Heart left ventricle (tissue), 13 donors: ENCODE measurements at regions not wholly inside any gene's neighbourhood (a gene's known extent, or its start where the extent isn't known, plus 50 kb on each side); places are given as distances from the start of the nearest gene placed in this dataset.

Source experiments
- POLR2A ChIP-seq, 2 donors: fragments of 450-650 bp; IDR thresholded peaks; one replicate each; pipeline ENCODE4 v1.6.1; 2017; ENCODE audit warnings: antibody characterized with exemption in 2 of 2, mild to moderate bottlenecking in 2 of 2, moderate library complexity in 2 of 2
- TF ChIP-seq, protein P1 (sequence below), 12 donors: fragments of 200-600 bp; sonication (generic) in 4 of 12; IDR thresholded peaks; one replicate each; pipeline versions ENCODE4 v1.5.0 to v1.8.0; 2018 to 2022; ENCODE audit warnings: antibody characterized with exemption in 12 of 12, mild to moderate bottlenecking in 5 of 12
- donor health status: ischemic (EF 13 %, LVEDD 7.1; RV severe dilation, severe dysfunction).
- donor health status: DM: no; HTN: yes; CAD: no.
- donor health status: DM: no; HTN: no; CAD: no.
- donor health status: ischemic (EF 25% LVEDD 6.9; RV normal size, moderate dysfunction).
- donor health status: ischemic (EF 25% LVEDD 5.7; RV mildly dilated, moderate dysfunction).
- donor health status: ischemic (EF 35%, LVEDD 5.7; RV mildly dilated, moderate dysfunction).
- donor health status: nonischemic (EF 11% LVEDD 7.7; RV severe dilation, severe dysfunction).
- donor health status: DM: yes; HTN: yes; CAD: no.
- donor health status: PGD.
- donor health status: ischemic (EF 29% LVEDD 5.4; RV normal size, mild dysfunction).
- donor health status: nonischemic (EF 23%, LVEDD 6.1; RV moderate dilation, normal function).

DNA sequence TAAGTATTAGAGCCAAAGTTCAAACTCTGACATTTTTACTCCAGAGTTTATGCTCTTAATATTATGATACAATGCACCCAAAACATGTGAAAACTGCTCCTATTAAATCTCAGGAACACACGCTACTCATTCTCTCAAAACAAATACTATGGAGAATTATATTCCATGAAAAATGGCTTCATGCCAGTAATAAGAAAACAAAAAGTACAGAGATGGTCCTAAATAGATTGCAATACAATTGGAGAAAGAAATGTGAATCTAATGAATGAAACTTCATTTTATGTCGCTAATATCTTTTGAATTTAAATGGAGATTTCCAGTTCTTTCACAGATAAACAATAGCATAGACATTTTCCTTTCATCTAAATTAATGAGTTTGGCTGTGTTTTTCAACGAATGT is 384.3 kb downstream of the ADAMTS20 start:
- TF ChIP-seq, protein P1, sequence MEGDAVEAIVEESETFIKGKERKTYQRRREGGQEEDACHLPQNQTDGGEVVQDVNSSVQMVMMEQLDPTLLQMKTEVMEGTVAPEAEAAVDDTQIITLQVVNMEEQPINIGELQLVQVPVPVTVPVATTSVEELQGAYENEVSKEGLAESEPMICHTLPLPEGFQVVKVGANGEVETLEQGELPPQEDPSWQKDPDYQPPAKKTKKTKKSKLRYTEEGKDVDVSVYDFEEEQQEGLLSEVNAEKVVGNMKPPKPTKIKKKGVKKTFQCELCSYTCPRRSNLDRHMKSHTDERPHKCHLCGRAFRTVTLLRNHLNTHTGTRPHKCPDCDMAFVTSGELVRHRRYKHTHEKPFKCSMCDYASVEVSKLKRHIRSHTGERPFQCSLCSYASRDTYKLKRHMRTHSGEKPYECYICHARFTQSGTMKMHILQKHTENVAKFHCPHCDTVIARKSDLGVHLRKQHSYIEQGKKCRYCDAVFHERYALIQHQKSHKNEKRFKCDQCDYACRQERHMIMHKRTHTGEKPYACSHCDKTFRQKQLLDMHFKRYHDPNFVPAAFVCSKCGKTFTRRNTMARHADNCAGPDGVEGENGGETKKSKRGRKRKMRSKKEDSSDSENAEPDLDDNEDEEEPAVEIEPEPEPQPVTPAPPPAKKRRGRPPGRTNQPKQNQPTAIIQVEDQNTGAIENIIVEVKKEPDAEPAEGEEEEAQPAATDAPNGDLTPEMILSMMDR (IDR thresholded peaks at IDR 0.05) = no peak
- no peak for TF ChIP-seq POLR2A (IDR thresholded peaks at IDR 0.05)
